Thoracic aorta (tissue), 2 donors: ENCODE measurements at regions not wholly inside any gene's neighbourhood (a gene's known extent, or its start where the extent isn't known, plus 50 kb on each side); places are given as distances from the start of the nearest gene placed in this dataset.

Experiments
- ATAC-seq: fragments of 150-250 bp; one replicate; pipeline ENCODE4 v1.8.0; 2017; ENCODE audit warnings: low read depth; ENCODE audit not compliant: insufficient number of reproducible peaks, low FRiP score
- DNase-seq: peaks from one replicate; pipeline ENCODE4 v3.0.0-alpha.2; 2020; ENCODE audit warnings: low spot score
- H3K27ac ChIP-seq, 2 donors: fragments of 200-600 bp; sonication (generic); 1 replicate in 1 of 2; 2 replicates in 1 of 2; pipeline ENCODE4 v1.5.1; 2016; ENCODE audit warnings: mild to moderate bottlenecking in 2 of 2, moderate library complexity in 2 of 2
- H3K27me3 ChIP-seq: fragments of 200-600 bp; sonication (generic); replicated peaks from 2 replicates; pipeline ENCODE4 v1.6.0; 2016; ENCODE audit warnings: mild to moderate bottlenecking; ENCODE audit not compliant: insufficient read depth
- H3K36me3 ChIP-seq: fragments of 200-600 bp; sonication (generic); one replicate; pipeline ENCODE4 v1.5.1; 2016
- H3K4me1 ChIP-seq, 2 donors: fragments of 200-600 bp; sonication (generic); 1 replicate in 1 of 2; 2 replicates in 1 of 2; pipeline versions ENCODE4 v1.5.1 to v1.6.0; 2016; ENCODE audit warnings: low read depth in 2 of 2, mild to moderate bottlenecking in 1 of 2; ENCODE audit not compliant: control insufficient read depth in 1 of 2
- H3K4me3 ChIP-seq: fragments of 200-600 bp; sonication (generic); 2 replicates; pipeline ENCODE4 v1.5.1; 2016; ENCODE audit warnings: mild to moderate bottlenecking
- H3K9me3 ChIP-seq: fragments of 200-600 bp; sonication (generic); 2 replicates; pipeline ENCODE4 v1.5.1; 2016
- TF ChIP-seq, protein P1 (sequence below): fragments of 200-600 bp; sonication (generic); IDR thresholded peaks from one replicate; pipeline ENCODE4 v1.5.1; 2019; ENCODE audit warnings: antibody characterized with exemption

DNA sequence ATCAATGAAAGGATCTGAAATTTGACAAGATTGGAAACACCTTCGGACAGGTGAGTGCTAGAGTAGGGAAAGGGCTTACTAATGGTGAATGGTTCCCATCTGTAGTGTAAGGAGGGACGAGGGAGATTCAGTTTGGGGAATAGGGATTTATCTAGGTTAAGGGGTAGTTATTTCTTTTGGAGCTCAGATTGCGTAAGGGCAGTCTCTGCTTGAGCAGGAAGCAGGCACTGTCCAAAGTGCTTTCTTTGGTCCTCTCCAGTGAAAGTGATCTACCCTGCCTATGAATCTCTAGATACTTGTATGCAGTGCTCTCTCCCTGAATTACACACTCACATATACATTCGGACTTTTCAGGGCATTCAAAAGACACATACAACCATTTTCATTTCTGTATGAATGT, 272.9 kb upstream of the FIGN start:
- Histone ChIP-seq H3K27me3 (no peaks in the 10 kb centered on the region), H3K9me3 (no peaks in the 10 kb centered on the region), H3K4me3 (no peak overlapping the region), H3K36me3 (no peaks in the 10 kb centered on the region), H3K4me1 (peaks cover 10 to 16% of the 10 kb centered on the region in 2 donors), H3K27ac (no peak overlapping the region)
- DNase-seq (no peak), ATAC-seq (no peak)
- TF ChIP-seq, protein P1, sequence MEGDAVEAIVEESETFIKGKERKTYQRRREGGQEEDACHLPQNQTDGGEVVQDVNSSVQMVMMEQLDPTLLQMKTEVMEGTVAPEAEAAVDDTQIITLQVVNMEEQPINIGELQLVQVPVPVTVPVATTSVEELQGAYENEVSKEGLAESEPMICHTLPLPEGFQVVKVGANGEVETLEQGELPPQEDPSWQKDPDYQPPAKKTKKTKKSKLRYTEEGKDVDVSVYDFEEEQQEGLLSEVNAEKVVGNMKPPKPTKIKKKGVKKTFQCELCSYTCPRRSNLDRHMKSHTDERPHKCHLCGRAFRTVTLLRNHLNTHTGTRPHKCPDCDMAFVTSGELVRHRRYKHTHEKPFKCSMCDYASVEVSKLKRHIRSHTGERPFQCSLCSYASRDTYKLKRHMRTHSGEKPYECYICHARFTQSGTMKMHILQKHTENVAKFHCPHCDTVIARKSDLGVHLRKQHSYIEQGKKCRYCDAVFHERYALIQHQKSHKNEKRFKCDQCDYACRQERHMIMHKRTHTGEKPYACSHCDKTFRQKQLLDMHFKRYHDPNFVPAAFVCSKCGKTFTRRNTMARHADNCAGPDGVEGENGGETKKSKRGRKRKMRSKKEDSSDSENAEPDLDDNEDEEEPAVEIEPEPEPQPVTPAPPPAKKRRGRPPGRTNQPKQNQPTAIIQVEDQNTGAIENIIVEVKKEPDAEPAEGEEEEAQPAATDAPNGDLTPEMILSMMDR = no peak

DNA sequence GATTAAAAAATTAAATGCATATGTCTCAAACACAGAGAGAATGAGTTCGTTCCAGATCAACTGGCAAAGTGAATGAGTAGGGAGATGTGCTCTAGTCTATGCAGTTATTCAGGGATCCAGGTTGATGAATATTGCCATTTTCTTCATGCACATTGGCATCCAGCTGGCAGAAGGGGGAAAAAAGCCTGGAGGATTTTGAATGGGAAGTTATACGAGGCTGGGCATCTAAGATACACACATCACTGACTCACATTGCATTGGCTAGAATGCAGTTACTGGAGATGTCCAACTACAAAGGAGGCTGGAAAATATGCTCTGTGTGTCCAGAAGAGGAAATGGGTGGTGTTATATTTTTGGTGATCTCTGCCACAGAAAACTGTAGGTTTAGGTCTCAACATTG, 270.9 kb upstream of the FIGN start:
- no peaks in the 10 kb centered on the region for H3K9me3 ChIP-seq
- H3K36me3 ChIP-seq = no peaks in the 10 kb centered on the region
- H3K27me3 ChIP-seq = no peaks in the 10 kb centered on the region
- H3K27ac ChIP-seq = no peak overlapping the region
- ATAC-seq (no peak), DNase-seq (no peak)
- TF ChIP-seq, protein P1 = no peak
- H3K4me1 ChIP-seq = peaks cover 10 to 16% of the 10 kb centered on the region in 2 donors
- H3K4me3 ChIP-seq = no peak overlapping the region

DNA sequence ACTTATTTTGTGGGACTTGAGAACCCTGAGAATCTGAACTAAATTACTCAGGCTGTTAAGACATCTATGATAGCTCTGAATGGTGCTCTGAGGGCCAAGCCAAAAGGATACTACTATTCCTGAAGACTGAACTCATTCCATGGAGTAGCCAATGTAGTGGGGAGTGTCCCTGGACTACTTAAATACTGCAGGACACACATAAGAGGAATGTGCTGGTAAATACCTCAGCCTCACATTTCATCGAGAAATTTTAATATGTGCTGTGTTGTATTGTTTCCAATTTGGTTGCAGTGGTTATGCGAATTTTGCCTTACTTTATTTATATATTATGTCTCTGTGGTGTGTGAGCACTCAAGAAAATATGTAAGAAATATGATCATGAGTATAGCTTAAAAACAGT, 264.4 kb upstream of the FIGN start:
- TF ChIP-seq, protein P1 = no peak
- H3K4me1 ChIP-seq = no peaks in the 10 kb centered on the region
- ATAC-seq (no peak), DNase-seq (no peak)
- no peaks in the 10 kb centered on the region for H3K36me3 ChIP-seq
- H3K4me3 ChIP-seq = no peak overlapping the region
- H3K27ac ChIP-seq = no peak overlapping the region
- H3K9me3 ChIP-seq = no peaks in the 10 kb centered on the region
- H3K27me3 ChIP-seq = no peaks in the 10 kb centered on the region

DNA sequence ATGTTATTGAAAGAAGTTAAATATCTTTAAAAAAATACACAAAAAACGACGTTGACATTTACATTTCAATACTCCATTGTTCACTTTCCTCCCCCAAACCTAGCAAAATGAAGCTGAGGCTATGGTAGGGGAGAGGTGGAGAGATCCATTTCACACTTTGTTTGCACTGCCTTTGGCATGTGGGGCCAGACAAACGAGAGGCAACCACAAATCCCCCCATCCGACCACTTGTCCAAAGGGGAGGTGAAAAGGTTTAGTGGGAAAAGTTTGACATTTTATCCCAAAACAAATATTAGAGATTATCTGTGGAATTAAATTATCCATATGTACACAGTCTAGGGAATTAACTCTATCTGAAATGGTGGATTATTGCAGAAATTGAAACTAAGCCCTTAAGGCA, 261.7 kb upstream of the FIGN start:
- DNase-seq = no peak
- Histone ChIP-seq H3K4me1 (no peaks in the 10 kb centered on the region), H3K27me3 (no peaks in the 10 kb centered on the region), H3K27ac (no peak overlapping the region), H3K9me3 (no peaks in the 10 kb centered on the region), H3K36me3 (no peaks in the 10 kb centered on the region), H3K4me3 (no peak overlapping the region)
- ATAC-seq = no peak
- TF ChIP-seq, protein P1 = no peak

DNA sequence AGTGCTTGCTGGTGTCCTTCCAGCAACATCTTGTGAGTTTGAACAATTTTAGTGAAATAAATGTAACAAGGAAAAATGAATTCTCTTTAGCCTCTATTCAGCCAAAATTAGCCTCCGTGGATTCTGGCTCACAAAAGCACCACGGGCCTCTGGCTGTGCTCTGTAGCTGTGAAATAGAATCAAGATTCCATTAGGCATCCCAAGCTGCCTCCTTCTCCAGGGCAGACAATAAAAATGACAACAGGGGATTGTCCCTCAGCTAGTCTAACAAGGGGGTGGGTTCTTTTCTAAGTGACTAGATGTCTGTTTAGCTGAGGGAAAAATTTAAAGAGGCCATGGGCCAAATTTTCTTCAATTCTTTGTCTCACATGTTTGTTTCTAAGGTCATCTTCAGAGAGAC, 254.7 kb upstream of the FIGN start:
- Histone ChIP-seq H3K4me1 (no peaks in the 10 kb centered on the region), H3K27me3 (no peaks in the 10 kb centered on the region), H3K4me3 (no peak overlapping the region), H3K27ac (no peak overlapping the region), H3K9me3 (no peaks in the 10 kb centered on the region), H3K36me3 (no peaks in the 10 kb centered on the region)
- no peak for ATAC-seq
- TF ChIP-seq, protein P1 = no peak
- no peak for DNase-seq
